Hematopoietic multipotent progenitor cell (in vitro differentiated cells): ENCODE measurements at regions not wholly inside any gene's neighbourhood (a gene's known extent, or its start where the extent isn't known, plus 50 kb on each side); places are given as distances from the start of the nearest gene placed in this dataset.
"Not testable (repeated sequence)": the region's sequence is repeated elsewhere in the genome, so short reads cannot be mapped to it uniquely, and the experiment has no call there.

ENCODE experiments used
- DNase-seq, 3 donors: peaks; one replicate each; pipeline ENCODE4 v3.0.0-alpha.2; 2011 to 2015; ENCODE audit warnings: low read depth in 2 of 3, low spot score in 2 of 3

GRCh38 chr3:194858382-194858781 lies 172.7 kb downstream of the FAM43A start:
- DNase-seq: no peak

GRCh38 chr3:194860725-194861124 lies 175.0 kb downstream of the FAM43A start:
- DNase-seq: no peak

- DNase-seq: peak in 1 of 3 donors; percentile 25
Measured at GRCh38 chr3:194861375-194861774, 175.7 kb downstream of the FAM43A start.

- DNase-seq: no peak
Measured at GRCh38 chr3:194865061-194865460, 179.4 kb downstream of the FAM43A start.

GRCh38 chr3:194865615-194866014 lies 179.9 kb downstream of the FAM43A start:
- DNase-seq: no peak

- no peak for DNase-seq
Measured at GRCh38 chr3:194866236-194866635, 180.6 kb downstream of the FAM43A start.

- DNase-seq: peak in 1 of 3 donors; percentile 26
Measured at GRCh38 chr3:194867270-194867983, 181.7 kb downstream of the FAM43A start.

GRCh38 chr3:194868831-194869230 lies 183.1 kb downstream of the FAM43A start:
- DNase-seq: no peak

GRCh38 chr3:194869482-194870169 lies 183.9 kb downstream of the FAM43A start:
- no peak for DNase-seq

GRCh38 chr3:194870394-194871110 lies 184.9 kb downstream of the FAM43A start:
- no peak for DNase-seq

GRCh38 chr3:194871143-194871863 lies 185.6 kb downstream of the FAM43A start:
- DNase-seq: no peak

- no peak for DNase-seq
Measured at GRCh38 chr3:194871864-194872668, 186.4 kb downstream of the FAM43A start.

- DNase-seq: no peak
Measured at GRCh38 chr3:194872669-194872977, 186.9 kb downstream of the FAM43A start.

GRCh38 chr3:194873474-194873873 lies 187.8 kb downstream of the FAM43A start:
- not testable (repeated sequence) for DNase-seq

- DNase-seq: no peak
Measured at GRCh38 chr3:194874206-194874605, 188.5 kb downstream of the FAM43A start.

GRCh38 chr3:194874783-194875182 lies 189.1 kb downstream of the FAM43A start:
- no peak for DNase-seq

GRCh38 chr3:194875581-194876402 lies 190.1 kb downstream of the FAM43A start:
- DNase-seq: no peak

- DNase-seq: no peak
Measured at GRCh38 chr3:194876403-194877095, 190.9 kb downstream of the FAM43A start.
